ENCODE measurements at regions not wholly inside any gene's neighbourhood (a gene's known extent, or its start where the extent isn't known, plus 50 kb on each side); places are given as distances from the start of the nearest gene placed in this dataset.
"Not testable (repeated sequence)": the region's sequence is repeated elsewhere in the genome, so short reads cannot be mapped to it uniquely, and the experiment has no call there.

GRCh38 chr1:37186246-37186756, 152.0 kb upstream of the GRIK3 start:
- in situ Hi-C loops (cut with HindIII; ENCODE audit: low sequenced_read_pairs) = no loop called here
- no peak for TF ChIP-seq CTCF (IDR thresholded peaks at IDR 0.05; ENCODE audit: low read depth, low read length, missing control alignments)
- no peak for DNase-seq (ENCODE audit: low read depth)
- no peak overlapping the region for H3K4me3 ChIP-seq (ENCODE audit: low read depth, low read length)

GRCh38 chr1:37189111-37189510, 154.8 kb upstream of the GRIK3 start:
- TF ChIP-seq CTCF (IDR thresholded peaks at IDR 0.05; ENCODE audit: low read depth, low read length, missing control alignments) = no peak
- in situ Hi-C loops (cut with HindIII; ENCODE audit: low sequenced_read_pairs) = no loop called here
- DNase-seq (ENCODE audit: low read depth) = no peak
- H3K4me3 ChIP-seq (ENCODE audit: low read depth, low read length) = no peak overlapping the region

DNA sequence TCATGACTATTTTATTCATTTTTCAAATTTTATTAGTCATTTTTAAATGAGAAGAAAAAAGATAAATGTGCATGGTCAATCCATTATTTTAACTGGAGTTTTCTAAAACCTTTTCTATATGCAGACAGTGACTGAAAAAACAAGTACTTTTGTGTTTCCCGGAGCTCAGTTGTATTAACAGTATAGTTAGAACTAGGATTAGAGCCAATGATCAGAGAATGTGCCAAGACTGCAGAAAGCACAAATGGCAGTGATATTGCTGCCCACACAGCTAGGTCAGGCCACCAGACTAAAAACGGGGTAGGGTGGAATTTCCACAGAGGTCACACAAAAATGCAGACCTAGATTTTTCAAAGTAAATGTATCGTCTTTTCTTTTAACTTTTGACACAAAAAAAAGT, 163.1 kb upstream of the GRIK3 start:
- TF ChIP-seq CTCF (IDR thresholded peaks at IDR 0.05; ENCODE audit: low read depth, low read length, missing control alignments) = no peak
- H3K4me3 ChIP-seq (ENCODE audit: low read depth, low read length) = no peak overlapping the region
- in situ Hi-C loops (cut with HindIII; ENCODE audit: low sequenced_read_pairs) = no loop called here
- no peak for DNase-seq (ENCODE audit: low read depth)

GRCh38 chr1:37214305-37214704, 180.0 kb upstream of the GRIK3 start:
- in situ Hi-C loops (cut with HindIII; ENCODE audit: low sequenced_read_pairs); H3K4me3 ChIP-seq (ENCODE audit: low read depth, low read length); DNase-seq (ENCODE audit: low read depth): not testable (repeated sequence)

DNA sequence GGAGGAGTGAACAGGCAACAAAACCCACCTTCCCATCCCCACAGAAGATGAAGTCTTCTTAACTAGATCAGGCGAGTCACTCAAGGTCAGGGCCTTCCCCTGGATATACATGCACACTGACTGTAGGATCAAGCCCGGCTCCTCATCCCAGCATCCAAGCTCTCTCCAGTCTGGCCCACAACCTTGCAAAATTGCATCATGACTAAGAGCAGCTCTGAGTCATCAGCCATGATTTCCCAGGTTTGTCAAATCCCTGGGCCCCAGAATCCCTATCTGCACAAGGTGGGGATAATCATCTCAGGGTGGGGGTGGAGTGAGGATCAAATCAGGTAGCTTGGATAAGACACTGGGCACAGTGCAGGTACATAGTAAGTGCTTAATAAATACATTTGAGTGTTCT, 199.3 kb upstream of the GRIK3 start:
- no peak for DNase-seq (ENCODE audit: low read depth)
- in situ Hi-C loops (cut with HindIII; ENCODE audit: low sequenced_read_pairs) = no loop called here
- no peak overlapping the region for H3K4me3 ChIP-seq (ENCODE audit: low read depth, low read length)
- no peak for TF ChIP-seq CTCF (IDR thresholded peaks at IDR 0.05; ENCODE audit: low read depth, low read length, missing control alignments)

- in situ Hi-C loops (cut with HindIII; ENCODE audit: low sequenced_read_pairs) = no loop called here
- no peak for DNase-seq (ENCODE audit: low read depth)
- no peak for TF ChIP-seq CTCF (IDR thresholded peaks at IDR 0.05; ENCODE audit: low read depth, low read length, missing control alignments)
Measured at GRCh38 chr1:37234941-37235418, 200.7 kb upstream of the GRIK3 start.

DNA sequence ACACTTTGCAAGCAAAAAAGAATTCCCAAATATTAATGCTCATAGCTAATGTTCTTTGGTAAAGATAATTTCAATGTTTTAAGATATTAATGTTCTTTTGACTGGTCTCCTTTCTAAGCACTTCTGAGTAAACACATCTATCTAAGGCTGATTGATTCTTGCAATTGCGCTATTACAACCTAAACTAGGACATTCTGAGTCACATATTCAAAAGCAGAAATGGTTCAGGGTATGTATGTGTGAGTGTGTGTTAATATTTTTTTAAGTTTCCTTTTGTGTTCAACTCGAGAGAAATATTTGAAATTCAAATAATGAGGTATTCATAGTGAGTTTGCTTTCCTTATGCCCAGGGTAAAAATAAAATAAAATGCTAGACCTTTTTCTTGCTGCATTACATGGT, 203.6 kb upstream of the GRIK3 start:
- no peak for DNase-seq (ENCODE audit: low read depth)
- in situ Hi-C loops (cut with HindIII; ENCODE audit: low sequenced_read_pairs) = no loop called here
- no peak overlapping the region for H3K4me3 ChIP-seq (ENCODE audit: low read depth, low read length)
- TF ChIP-seq CTCF (IDR thresholded peaks at IDR 0.05; ENCODE audit: low read depth, low read length, missing control alignments) = no peak

More at GRCh38 chr1:37234941-37235418, 200.7 kb upstream of the GRIK3 start:
- no peak overlapping the region for H3K4me3 ChIP-seq (ENCODE audit: low read depth, low read length)

Measured in astrocyte of the cerebellum (primary cell).